HK-2 (cell line): ENCODE measurements at regions not wholly inside any gene's neighbourhood (a gene's known extent, or its start where the extent isn't known, plus 50 kb on each side); places are given as distances from the start of the nearest gene placed in this dataset.

Experiments used
- DNase-seq: peaks from one replicate; pipeline ENCODE4 v3.0.0-alpha.2; 2018; ENCODE audit not compliant: unreplicated experiment

- no peak for DNase-seq
Measured at GRCh38 chr1:209265301-209265700, 318.2 kb upstream of the CAMK1G start.

- no peak for DNase-seq
Measured at GRCh38 chr1:209266590-209267205, 316.8 kb upstream of the CAMK1G start.

GRCh38 chr1:209267968-209268367 lies 315.5 kb upstream of the CAMK1G start:
- no peak for DNase-seq

- no peak for DNase-seq
Measured at GRCh38 chr1:209268479-209268878, 315.0 kb upstream of the CAMK1G start.

- DNase-seq: no peak
Measured at GRCh38 chr1:209276321-209276720, 307.2 kb upstream of the CAMK1G start.

- no peak for DNase-seq
Measured at GRCh38 chr1:209277662-209278061, 305.9 kb upstream of the CAMK1G start.

GRCh38 chr1:209291715-209292114 lies 291.8 kb upstream of the CAMK1G start:
- no peak for DNase-seq

GRCh38 chr1:209302779-209303568 lies 280.5 kb upstream of the CAMK1G start:
- no peak for DNase-seq

- no peak for DNase-seq
Measured at GRCh38 chr1:209304166-209304565, 279.3 kb upstream of the CAMK1G start.

GRCh38 chr1:209305221-209305954 lies 278.1 kb upstream of the CAMK1G start:
- DNase-seq: no peak

GRCh38 chr1:209307846-209308245 lies 275.7 kb upstream of the CAMK1G start:
- DNase-seq: no peak

GRCh38 chr1:209309198-209309597 lies 274.3 kb upstream of the CAMK1G start:
- DNase-seq: no peak

GRCh38 chr1:209311770-209312169 lies 271.7 kb upstream of the CAMK1G start:
- DNase-seq: no peak

GRCh38 chr1:209316929-209317328 lies 266.6 kb upstream of the CAMK1G start:
- DNase-seq: no peak

- DNase-seq: no peak
Measured at GRCh38 chr1:209318181-209319056, 265.1 kb upstream of the CAMK1G start.

- DNase-seq: no peak
Measured at GRCh38 chr1:209319057-209319432, 264.5 kb upstream of the CAMK1G start.

- no peak for DNase-seq
Measured at GRCh38 chr1:209319549-209319948, 264.0 kb upstream of the CAMK1G start.

GRCh38 chr1:209323743-209324142 lies 259.8 kb upstream of the CAMK1G start:
- DNase-seq: no peak

GRCh38 chr1:209324901-209325871 lies 258.3 kb upstream of the CAMK1G start:
- no peak for DNase-seq

GRCh38 chr1:209326076-209326475 lies 257.4 kb upstream of the CAMK1G start:
- no peak for DNase-seq

- DNase-seq: no peak
Measured at GRCh38 chr1:209326831-209327230, 256.7 kb upstream of the CAMK1G start.
